ENCODE measurements at regions not wholly inside any gene's neighbourhood (a gene's known extent, or its start where the extent isn't known, plus 50 kb on each side); places are given as distances from the start of the nearest gene placed in this dataset.

- TF ChIP-seq CTCF (IDR thresholded peaks at IDR 0.05; ENCODE audit: low read depth, low read length, missing control alignments): no peak
- DNase-seq (ENCODE audit: extremely low read depth, low read depth): no peak
These were observed 72.8 kb upstream of the ATP5PO start for GRCh38 chr21:33988237-33989017.

GRCh38 chr21:33987461-33987860 lies 71.9 kb upstream of the ATP5PO start:
- DNase-seq (ENCODE audit: extremely low read depth, low read depth): no peak
- H3K4me3 ChIP-seq (replicated peaks; ENCODE audit: low read depth, low read length): no peak overlapping the region
- TF ChIP-seq CTCF (IDR thresholded peaks at IDR 0.05; ENCODE audit: low read depth, low read length, missing control alignments): no peak

More at GRCh38 chr21:33988237-33989017, 72.8 kb upstream of the ATP5PO start:
- H3K4me3 ChIP-seq (replicated peaks; ENCODE audit: low read depth, low read length): no peak overlapping the region

- TF ChIP-seq CTCF (IDR thresholded peaks at IDR 0.05; ENCODE audit: low read depth, low read length, missing control alignments): no peak
- DNase-seq (ENCODE audit: extremely low read depth, low read depth): no peak
- no peak overlapping the region for H3K4me3 ChIP-seq (replicated peaks; ENCODE audit: low read depth, low read length)
These were observed 69.8 kb upstream of the ATP5PO start for GRCh38 chr21:33985117-33986050.

GRCh38 chr21:33984021-33984481 lies 68.4 kb upstream of the ATP5PO start:
- no peak overlapping the region for H3K4me3 ChIP-seq (replicated peaks; ENCODE audit: low read depth, low read length)
- DNase-seq (ENCODE audit: extremely low read depth, low read depth): no peak

GRCh38 chr21:33981391-33982101 lies 65.9 kb upstream of the ATP5PO start:
- no peak for TF ChIP-seq CTCF (IDR thresholded peaks at IDR 0.05; ENCODE audit: low read depth, low read length, missing control alignments)

More at GRCh38 chr21:33984021-33984481, 68.4 kb upstream of the ATP5PO start:
- no peak for TF ChIP-seq CTCF (IDR thresholded peaks at IDR 0.05; ENCODE audit: low read depth, low read length, missing control alignments)

GRCh38 chr21:33980276-33980916 lies 64.8 kb upstream of the ATP5PO start:
- DNase-seq (ENCODE audit: extremely low read depth, low read depth): no peak
- H3K4me3 ChIP-seq (replicated peaks; ENCODE audit: low read depth, low read length): no peak overlapping the region
- TF ChIP-seq CTCF (IDR thresholded peaks at IDR 0.05; ENCODE audit: low read depth, low read length, missing control alignments): no peak

More at GRCh38 chr21:33981391-33982101, 65.9 kb upstream of the ATP5PO start:
- H3K4me3 ChIP-seq (replicated peaks; ENCODE audit: low read depth, low read length): no peak overlapping the region
- no peak for DNase-seq (ENCODE audit: extremely low read depth, low read depth)
